K562 (cell line): ENCODE measurements at regions not wholly inside any gene's neighbourhood (a gene's known extent, or its start where the extent isn't known, plus 50 kb on each side); places are given as distances from the start of the nearest gene placed in this dataset.

ENCODE experiments used
- BRF2 ChIP-seq: IDR thresholded peaks from 3 replicates; pipeline ENCODE4 v1.6.1; 2011; ENCODE audit warnings: borderline replicate concordance, mild to moderate bottlenecking; ENCODE audit not compliant: insufficient read length, insufficient read depth
- GTF2F1 ChIP-seq: IDR thresholded peaks from 2 replicates; pipeline ENCODE4 v1.6.1; 2011; ENCODE audit warnings: low read depth, low read length, improper control_type of control experiment
- HEY1 ChIP-seq: fragments of 250-450 bp; sonication (Bioruptor Pico); IDR thresholded peaks from 2 replicates; pipeline ENCODE4 v1.5.0; 2020; ENCODE audit warnings: mild to moderate bottlenecking, moderate library complexity, borderline replicate concordance
- JUN ChIP-seq, 2 experiments: sonication (generic) in 1 of 2; formaldehyde crosslinking in 1 of 2; IDR thresholded peaks; 2 replicates each; pipeline versions ENCODE4 v1.6.1 to v1.8.0; 2012 to 2022; ENCODE audit warnings: borderline replicate concordance in 2 of 2, mild to moderate bottlenecking in 2 of 2, improper control_type of control experiment in 1 of 2, low read depth in 1 of 2, low read length in 1 of 2, missing genetic modification reagents in 1 of 2
- MED1 ChIP-seq: sonication (generic); formaldehyde crosslinking; IDR thresholded peaks from 2 replicates; pipeline ENCODE4 v1.8.1; 2023; ENCODE audit warnings: missing genetic modification reagents, borderline replicate concordance
- NR0B1 ChIP-seq: fragments of 450-650 bp; IDR thresholded peaks from one replicate; pipeline ENCODE4 v1.6.1; 2018; ENCODE audit warnings: mild to moderate bottlenecking, moderate library complexity; ENCODE audit not compliant: partially characterized antibody
- POLR2A ChIP-seq: fragments of 450-650 bp; conservative IDR thresholded peaks from 2 replicates; pipeline ENCODE4 v1.6.1; 2016

GRCh38 chr6:1201547-1202200 lies 110.2 kb upstream of the FOXQ1 start:
- TF ChIP-seq NR0B1 = no peak
- no peak for TF ChIP-seq BRF2
- TF ChIP-seq JUN (IDR thresholded peaks at IDR 0.05; ENCODE audit: borderline replicate concordance, low read depth, low read length) = no peak
- no peak for TF ChIP-seq JUN (CRISPR knock-in tag; IDR thresholded peaks at IDR 0.05; ENCODE audit: borderline replicate concordance)
- TF ChIP-seq GTF2F1 = no peak
- no peak for TF ChIP-seq MED1 (CRISPR knock-in tag)
- TF ChIP-seq POLR2A = no peak
- TF ChIP-seq HEY1 (CRISPR knock-in tag) = no peak
